A673 (cell line): ENCODE measurements at regions not wholly inside any gene's neighbourhood (a gene's known extent, or its start where the extent isn't known, plus 50 kb on each side); places are given as distances from the start of the nearest gene placed in this dataset.

ENCODE experiments used
- BruUV-seq: library from RNA; stranded (reverse); fragments of 400-500 nt; replicated peaks from 2 replicates; lab custom pipeline; 2021; lab: Mats Ljungman, UMichigan
- CTCF ChIA-PET: fragments of 300-600 bp; sonication (Branson Sonifier 250); formaldehyde crosslinking; loops from one replicate; lab custom pipeline; 2022; ENCODE audit warnings: antibody characterized with exemption; lab: Charles Lee
- POLR2A ChIA-PET: fragments of 300-600 bp; sonication (Branson Sonifier 250); formaldehyde crosslinking; loops from one replicate; lab custom pipeline; 2022; ENCODE audit warnings: antibody characterized with exemption; ENCODE audit not compliant: low non-redundant PET; lab: Charles Lee
- DNase-seq: peaks from one replicate; pipeline ENCODE4 v3.0.0-alpha.2; 2015; ENCODE audit warnings: low spot score
- H3K27ac ChIP-seq: fragments of 200-600 bp; sonication (generic); 2 replicates; pipeline ENCODE4 v1.5.1; 2016; ENCODE audit warnings: mixed run types, low read depth, mild to moderate bottlenecking, mixed read lengths, antibody characterized with exemption, low read length; ENCODE audit not compliant: poor library complexity, severe bottlenecking
- H3K27me3 ChIP-seq: fragments of 200-600 bp; sonication (generic); replicated peaks from 2 replicates; pipeline ENCODE4 v1.6.1; 2017; ENCODE audit warnings: mixed run types, low read depth, mild to moderate bottlenecking, mixed read lengths, antibody characterized with exemption, low read length; ENCODE audit not compliant: insufficient read depth, poor library complexity
- H3K36me3 ChIP-seq: fragments of 200-600 bp; sonication (generic); 2 replicates; pipeline ENCODE4 v1.6.1; 2016; ENCODE audit warnings: mixed run types, mild to moderate bottlenecking, mixed read lengths, antibody characterized with exemption, low read length; ENCODE audit not compliant: insufficient read depth, poor library complexity, severe bottlenecking
- H3K4me1 ChIP-seq: fragments of 200-600 bp; sonication (generic); 2 replicates; pipeline ENCODE4 v1.6.1; 2017; ENCODE audit warnings: mixed run types, mild to moderate bottlenecking, mixed read lengths, antibody characterized with exemption, low read length; ENCODE audit not compliant: insufficient read depth, poor library complexity, severe bottlenecking
- H3K4me3 ChIP-seq: fragments of 200-600 bp; sonication (generic); 2 replicates; pipeline ENCODE4 v1.5.1; 2016; ENCODE audit warnings: low read depth, mixed run types, mild to moderate bottlenecking, mixed read lengths, low read length; ENCODE audit not compliant: poor library complexity, severe bottlenecking
- H3K9me3 ChIP-seq: fragments of 200-600 bp; sonication (generic); 2 replicates; pipeline ENCODE4 v1.6.1; 2016; ENCODE audit warnings: mixed run types, low read depth, mild to moderate bottlenecking, mixed read lengths, antibody characterized with exemption, low read length; ENCODE audit not compliant: poor library complexity, severe bottlenecking
- EZH2 ChIP-seq: fragments of 200-600 bp; sonication (generic); IDR thresholded peaks from 2 replicates; pipeline ENCODE4 v1.6.1; 2017; ENCODE audit warnings: borderline replicate concordance, low read depth, mild to moderate bottlenecking, mixed read lengths, antibody characterized with exemption, low read length; ENCODE audit not compliant: poor library complexity, severe bottlenecking
- intact Hi-C: fragments of 100-400 bp; cut with micrococcal nuclease; formaldehyde crosslinking; loops from one replicate; pipeline ENCODE4 v1.10.0; 2022; ENCODE audit not compliant: unreplicated experiment
- TF ChIP-seq, protein P1 (sequence below): fragments of 300-800, 200-600 bp; sonication (generic); conservative IDR thresholded peaks from 2 replicates; pipeline ENCODE4 v1.5.1; 2017; ENCODE audit warnings: low read depth, mild to moderate bottlenecking, antibody characterized with exemption, low read length, moderate library complexity, mixed read lengths

DNA sequence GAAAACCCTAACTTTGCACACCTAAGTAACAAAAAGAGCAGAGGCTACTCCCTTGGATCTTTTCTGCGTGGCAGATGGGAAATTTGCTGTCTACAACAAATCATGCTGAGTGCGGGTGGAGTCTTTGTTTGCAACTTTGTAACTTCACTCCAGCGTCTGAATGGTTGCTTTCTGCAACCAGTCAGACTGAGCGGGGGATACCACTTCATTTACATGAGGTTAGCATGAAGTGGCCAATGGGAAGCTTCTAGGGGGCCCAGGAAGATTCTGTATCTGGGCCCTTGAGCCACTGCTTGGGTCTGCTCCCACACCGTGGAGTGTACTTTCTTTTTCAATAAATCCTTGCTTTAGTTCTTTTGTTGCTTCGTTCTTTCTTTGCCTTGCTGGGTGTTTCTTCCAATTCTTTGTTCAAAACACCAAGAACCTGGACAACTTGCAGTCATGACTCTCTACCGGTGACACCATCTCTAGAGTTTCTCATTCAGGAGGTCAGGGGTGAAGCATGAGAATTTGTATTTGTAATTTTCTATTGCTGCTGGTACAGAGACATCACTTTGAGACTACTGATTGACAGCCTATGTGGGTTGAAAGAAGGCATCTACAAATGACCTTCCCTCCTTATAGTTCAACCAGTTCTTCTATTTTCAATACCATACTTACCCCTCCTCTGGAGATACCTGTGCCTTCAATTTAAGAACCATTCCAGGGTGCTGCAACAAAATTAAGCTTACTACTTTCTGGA lies 55.8 kb upstream of the RC3H1 start:
- no peak overlapping the region for H3K27ac ChIP-seq
- H3K27me3 ChIP-seq, result no peaks in the 10 kb centered on the region
- no peaks in the 10 kb centered on the region for H3K36me3 ChIP-seq
- ChIA-PET POLR2A (no interaction called here), CTCF (no interaction called here)
- no peaks in the 10 kb centered on the region for H3K4me1 ChIP-seq
- TF ChIP-seq, protein P1, sequence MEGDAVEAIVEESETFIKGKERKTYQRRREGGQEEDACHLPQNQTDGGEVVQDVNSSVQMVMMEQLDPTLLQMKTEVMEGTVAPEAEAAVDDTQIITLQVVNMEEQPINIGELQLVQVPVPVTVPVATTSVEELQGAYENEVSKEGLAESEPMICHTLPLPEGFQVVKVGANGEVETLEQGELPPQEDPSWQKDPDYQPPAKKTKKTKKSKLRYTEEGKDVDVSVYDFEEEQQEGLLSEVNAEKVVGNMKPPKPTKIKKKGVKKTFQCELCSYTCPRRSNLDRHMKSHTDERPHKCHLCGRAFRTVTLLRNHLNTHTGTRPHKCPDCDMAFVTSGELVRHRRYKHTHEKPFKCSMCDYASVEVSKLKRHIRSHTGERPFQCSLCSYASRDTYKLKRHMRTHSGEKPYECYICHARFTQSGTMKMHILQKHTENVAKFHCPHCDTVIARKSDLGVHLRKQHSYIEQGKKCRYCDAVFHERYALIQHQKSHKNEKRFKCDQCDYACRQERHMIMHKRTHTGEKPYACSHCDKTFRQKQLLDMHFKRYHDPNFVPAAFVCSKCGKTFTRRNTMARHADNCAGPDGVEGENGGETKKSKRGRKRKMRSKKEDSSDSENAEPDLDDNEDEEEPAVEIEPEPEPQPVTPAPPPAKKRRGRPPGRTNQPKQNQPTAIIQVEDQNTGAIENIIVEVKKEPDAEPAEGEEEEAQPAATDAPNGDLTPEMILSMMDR, result no peak
- TF ChIP-seq EZH2, result no peak
- BruUV-seq, result no TSS peak
- intact Hi-C loops, result loop anchor here (10.0 kb wide), 1 partner anchor 137 kb away; no protein-coding TSS in a partner anchor
- no peaks in the 10 kb centered on the region for H3K9me3 ChIP-seq
- no peak overlapping the region for H3K4me3 ChIP-seq
- no peak for DNase-seq

DNA sequence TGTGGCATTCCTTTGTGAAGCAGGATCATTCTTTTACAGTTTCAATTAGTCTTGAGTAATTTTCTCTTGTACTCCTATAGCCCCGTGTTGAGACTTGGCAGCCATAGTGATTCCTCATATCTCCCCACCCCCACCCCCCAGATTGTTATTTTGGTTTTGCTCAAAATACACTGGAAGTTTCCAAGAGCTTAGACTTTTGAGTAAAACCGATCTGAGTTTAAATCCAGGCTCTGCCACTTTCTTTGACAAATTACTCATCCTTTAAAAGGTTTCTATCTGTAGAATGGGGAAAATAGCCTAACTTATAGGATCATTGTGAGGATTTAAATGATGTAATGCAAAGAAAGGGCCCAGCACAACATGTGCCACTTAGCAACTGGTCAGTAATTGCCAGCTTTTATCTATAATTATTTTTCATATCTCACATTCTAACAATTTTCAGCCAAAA lies 53.1 kb upstream of the RC3H1 start:
- Histone ChIP-seq H3K9me3 (no peaks in the 10 kb centered on the region), H3K4me1 (no peaks in the 10 kb centered on the region), H3K27me3 (no peaks in the 10 kb centered on the region), H3K27ac (no peak overlapping the region), H3K36me3 (no peaks in the 10 kb centered on the region), H3K4me3 (no peak overlapping the region)
- BruUV-seq, result no TSS peak
- intact Hi-C loops, result loop anchor here (2.0 to 10.0 kb wide), 2 partner anchors 140 to 644 kb away; no protein-coding TSS in a partner anchor
- DNase-seq, result no peak
- ChIA-PET POLR2A (interaction anchor here (0.7 kb wide), 1 partner anchor 665 kb away, joined by 3 read pairs; no protein-coding TSS in a partner anchor), CTCF (no interaction called here)
- no peak for TF ChIP-seq EZH2
- TF ChIP-seq, protein P1, result no peak

DNA sequence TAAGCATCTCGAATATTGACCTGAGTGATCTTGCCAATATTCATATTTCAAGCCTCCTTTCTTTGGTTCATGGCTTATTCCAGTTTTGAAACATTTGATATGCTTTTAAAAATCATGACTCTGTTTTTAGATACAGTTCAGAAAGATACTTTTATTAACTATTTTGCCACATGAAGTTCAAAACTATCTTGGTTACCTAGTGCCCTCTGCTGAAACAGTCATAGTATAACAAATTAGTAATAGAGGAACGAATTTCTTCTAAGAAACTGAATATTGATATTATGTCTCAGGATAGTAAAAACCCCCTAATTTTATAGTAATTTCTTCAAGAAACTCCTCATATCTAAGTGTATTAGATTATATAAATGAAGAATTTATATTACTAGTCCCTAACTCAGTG lies 52.6 kb upstream of the RC3H1 start:
- intact Hi-C loops, result loop anchor here (2.0 to 10.0 kb wide), 3 partner anchors 140 to 657 kb away; no protein-coding TSS in a partner anchor

More for the DNA sequence above, 52.6 kb upstream of the RC3H1 start:
- no peaks in the 10 kb centered on the region for H3K27me3 ChIP-seq
- DNase-seq, result peak; percentile 44
- no peaks in the 10 kb centered on the region for H3K4me1 ChIP-seq
- no peaks in the 10 kb centered on the region for H3K9me3 ChIP-seq
- TF ChIP-seq, protein P1, result peak; percentile 65
- no peak for TF ChIP-seq EZH2
- no peak overlapping the region for H3K4me3 ChIP-seq
- no TSS peak for BruUV-seq
- ChIA-PET CTCF (no interaction called here), POLR2A (no interaction called here)
- H3K36me3 ChIP-seq, result no peaks in the 10 kb centered on the region
- no peak overlapping the region for H3K27ac ChIP-seq
